Activated CD4-positive, alpha-beta T cell treated with anti-CD3 and anti-CD28 coated beads for 48 hours (primary cell): ENCODE measurements at regions not wholly inside any gene's neighbourhood (a gene's known extent, or its start where the extent isn't known, plus 50 kb on each side); places are given as distances from the start of the nearest gene placed in this dataset.

Source experiments
- DNase-seq: peaks from one replicate; pipeline ENCODE4 v3.0.0-alpha.2; 2020

DNA sequence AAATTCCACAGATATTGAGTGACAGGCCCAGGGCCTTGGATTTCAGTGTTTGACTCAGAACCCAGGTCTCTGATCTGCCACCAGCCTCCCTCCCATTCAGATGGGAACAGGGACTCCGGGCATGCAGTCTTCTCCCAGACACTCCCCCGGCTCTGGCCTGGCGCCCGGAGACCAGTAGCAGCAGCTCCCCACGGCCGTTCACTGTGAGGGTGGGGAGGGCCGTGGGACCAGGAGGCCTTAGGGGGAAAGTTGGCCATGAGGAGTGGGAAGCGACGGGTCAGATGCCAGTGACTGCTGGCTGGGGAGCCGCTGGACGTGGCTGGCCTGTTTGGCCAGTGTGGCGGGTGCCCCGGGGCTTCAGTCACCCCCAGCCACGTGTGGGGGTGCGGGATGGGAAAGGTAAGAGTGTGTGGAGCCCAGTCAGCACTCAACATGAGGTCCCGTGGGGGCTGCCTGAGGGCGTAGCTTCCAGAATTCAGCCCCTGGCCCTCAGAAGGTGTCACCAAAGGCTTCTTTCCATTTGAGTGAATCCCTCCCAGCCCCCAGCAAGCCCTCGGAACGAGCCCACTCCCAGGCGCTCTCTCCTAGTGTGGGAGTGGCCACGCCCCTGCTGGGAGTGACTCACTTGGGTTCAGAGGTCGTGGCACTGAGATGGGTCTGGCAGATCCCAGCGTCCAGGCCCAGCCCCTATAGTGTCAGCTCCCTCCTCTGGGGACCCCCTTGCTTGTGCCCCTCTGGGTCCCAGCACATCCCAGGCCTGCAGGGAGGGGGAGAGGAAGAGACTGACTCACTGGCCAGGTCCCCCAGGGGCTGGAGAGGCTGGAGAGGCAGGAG lies 309.4 kb downstream of the SEC14L1 start:
- DNase-seq = peak; percentile 85

- no peak for DNase-seq
Observed at GRCh38 chr17:77450742-77451244, 310.0 kb downstream of the SEC14L1 start.

DNA sequence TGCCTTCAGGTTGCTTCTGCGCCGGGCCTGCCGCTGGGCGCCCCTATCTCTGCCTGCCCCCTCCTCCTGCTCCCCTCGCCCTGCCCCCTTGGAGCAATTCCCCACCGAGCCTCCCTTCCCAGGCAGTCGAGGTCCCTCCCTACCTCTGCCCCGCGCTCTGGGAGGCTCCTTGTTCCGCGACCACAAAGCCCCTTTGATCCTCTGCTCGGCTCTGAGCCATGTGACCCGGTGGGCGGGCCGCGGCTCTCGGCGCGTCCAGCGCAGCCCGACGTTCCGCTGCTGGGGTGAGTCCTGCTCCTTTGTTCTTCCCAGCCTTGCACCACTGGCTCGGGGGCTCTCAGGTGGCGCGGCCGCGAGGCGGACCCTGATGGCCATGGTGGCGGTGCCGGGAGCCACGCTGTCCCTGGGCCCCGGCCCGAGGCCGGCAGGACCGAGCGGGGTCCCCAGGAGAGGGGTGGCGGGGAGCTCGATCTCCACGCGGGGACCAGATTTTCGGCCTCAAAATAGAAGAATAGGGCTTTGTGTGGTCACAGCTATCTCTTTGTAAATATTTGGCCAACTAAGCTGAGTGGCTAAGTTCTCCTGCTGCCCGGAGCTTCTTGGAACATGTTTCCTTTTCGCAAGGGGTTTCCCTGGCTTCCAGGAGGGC lies 310.6 kb downstream of the SEC14L1 start:
- DNase-seq = peak; percentile 83

GRCh38 chr17:77451894-77452852 lies 311.4 kb downstream of the SEC14L1 start:
- peak; percentile 52 for DNase-seq

DNA sequence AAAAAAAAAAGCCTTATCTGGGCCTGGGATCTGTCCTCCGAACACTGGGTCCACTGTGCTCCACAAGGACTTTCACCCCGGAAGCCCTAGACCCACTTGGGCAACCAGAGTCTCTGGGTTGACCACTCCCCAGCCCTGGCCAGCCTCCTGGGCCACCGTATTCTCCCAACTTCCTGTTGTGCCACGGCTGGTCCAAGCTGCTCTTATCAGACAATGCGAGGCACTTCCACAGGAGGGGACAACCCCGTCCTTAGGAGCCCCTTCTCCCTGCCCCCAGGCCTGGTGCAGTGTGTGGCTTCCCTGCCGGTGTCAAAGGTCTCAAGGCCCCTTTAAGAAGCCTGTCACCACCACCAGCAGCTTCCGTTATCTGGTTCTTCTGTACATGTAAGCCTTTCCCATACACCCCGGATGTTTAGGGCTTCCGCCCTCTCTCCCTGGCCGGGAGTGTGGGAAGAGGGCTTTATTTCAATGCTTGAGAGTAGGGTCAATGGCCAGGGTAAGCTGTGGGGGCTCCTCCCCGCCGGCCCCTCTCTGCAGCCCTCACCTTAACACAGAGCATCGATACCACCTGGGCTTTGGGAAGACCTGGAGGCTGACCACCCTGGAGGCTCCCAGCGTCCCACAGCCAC lies 313.0 kb downstream of the SEC14L1 start:
- DNase-seq = peak; percentile 65

- no peak for DNase-seq
Observed at GRCh38 chr17:77454242-77455095, 313.7 kb downstream of the SEC14L1 start.

- peak; percentile 62 for DNase-seq
Observed at GRCh38 chr17:77455111-77455890, 314.5 kb downstream of the SEC14L1 start.

DNA sequence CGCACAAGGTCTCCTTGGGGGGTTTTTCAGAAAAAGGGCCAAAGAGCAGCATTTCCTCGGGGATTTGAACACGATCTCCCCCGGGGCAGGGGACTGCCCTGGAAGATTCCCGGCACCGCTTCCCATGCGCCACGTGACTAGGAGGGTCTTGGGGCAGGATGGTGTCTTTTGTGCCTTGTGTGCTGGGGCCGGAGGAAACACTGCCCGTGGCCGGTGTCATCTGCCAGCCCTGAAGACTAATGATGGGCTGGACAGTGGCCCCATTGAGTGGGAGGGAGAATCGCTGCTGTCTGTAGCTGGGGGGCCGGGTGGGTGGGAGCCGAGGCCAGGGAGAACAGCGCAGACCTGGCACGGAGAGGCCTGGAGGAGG lies 315.1 kb downstream of the SEC14L1 start:
- DNase-seq = no peak

DNA sequence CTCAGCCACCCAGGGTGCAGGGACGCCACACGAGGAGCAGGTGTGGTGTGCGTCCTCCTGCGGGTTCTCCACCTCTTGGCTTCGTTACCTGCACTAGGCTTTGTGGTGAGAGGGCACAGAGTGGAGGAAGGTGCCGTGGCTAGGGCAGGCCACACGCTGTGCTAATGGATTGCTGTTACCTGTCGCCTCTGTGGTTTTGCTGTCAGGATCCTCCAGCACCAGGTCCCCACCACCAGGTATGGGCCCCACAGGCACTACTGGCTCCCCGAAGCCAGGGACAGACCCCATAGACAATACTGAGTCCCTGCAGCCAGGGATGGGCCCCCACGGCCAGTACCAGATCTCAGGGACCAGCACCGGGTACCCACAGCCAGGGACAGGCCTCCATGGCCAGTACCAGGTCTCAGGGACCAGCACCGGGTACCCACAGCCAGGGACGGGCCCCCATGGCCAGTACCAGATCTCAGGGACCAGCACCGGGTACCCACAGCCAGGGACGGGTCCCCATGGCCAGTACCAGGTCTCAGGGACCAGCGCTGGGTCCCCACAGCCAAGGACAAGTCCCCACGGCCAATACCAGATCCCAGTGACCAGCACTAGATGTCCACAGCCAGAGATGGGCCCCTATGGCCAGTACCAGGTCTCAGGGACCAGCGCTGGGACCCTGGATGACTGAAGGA lies 315.6 kb downstream of the SEC14L1 start:
- no peak for DNase-seq

GRCh38 chr17:77456951-77457548 lies 316.3 kb downstream of the SEC14L1 start:
- DNase-seq = peak; percentile 64

DNA sequence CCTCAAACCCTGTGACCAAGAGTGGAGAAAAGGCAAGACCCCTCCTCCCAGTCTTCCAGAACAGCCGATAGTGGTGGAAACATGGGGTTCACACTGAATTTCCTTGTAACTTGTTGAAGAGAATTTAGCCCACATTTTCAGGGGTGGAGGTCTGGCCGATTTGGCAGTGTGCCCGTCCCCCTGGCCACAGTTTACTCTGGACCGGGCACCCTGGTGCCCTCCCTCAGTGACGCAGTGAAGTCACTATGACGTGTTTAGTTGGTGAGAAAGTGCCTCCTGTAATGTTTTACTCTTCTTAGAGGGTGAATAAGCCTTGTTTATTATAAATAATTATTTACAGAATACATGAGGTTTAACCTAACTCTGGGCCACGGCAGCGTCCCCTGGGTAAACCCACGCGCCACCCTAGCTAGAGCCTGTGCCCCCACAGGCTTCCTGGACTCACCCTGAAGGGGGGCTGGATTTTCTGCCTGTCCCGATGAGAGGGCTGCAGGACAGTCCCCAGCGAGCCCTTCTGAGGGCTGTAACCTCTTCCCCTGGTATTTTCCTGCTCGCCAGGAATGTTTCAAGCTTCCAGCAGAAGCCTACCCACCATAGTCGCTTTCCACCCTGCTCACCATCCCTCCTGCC lies 316.9 kb downstream of the SEC14L1 start:
- no peak for DNase-seq

DNA sequence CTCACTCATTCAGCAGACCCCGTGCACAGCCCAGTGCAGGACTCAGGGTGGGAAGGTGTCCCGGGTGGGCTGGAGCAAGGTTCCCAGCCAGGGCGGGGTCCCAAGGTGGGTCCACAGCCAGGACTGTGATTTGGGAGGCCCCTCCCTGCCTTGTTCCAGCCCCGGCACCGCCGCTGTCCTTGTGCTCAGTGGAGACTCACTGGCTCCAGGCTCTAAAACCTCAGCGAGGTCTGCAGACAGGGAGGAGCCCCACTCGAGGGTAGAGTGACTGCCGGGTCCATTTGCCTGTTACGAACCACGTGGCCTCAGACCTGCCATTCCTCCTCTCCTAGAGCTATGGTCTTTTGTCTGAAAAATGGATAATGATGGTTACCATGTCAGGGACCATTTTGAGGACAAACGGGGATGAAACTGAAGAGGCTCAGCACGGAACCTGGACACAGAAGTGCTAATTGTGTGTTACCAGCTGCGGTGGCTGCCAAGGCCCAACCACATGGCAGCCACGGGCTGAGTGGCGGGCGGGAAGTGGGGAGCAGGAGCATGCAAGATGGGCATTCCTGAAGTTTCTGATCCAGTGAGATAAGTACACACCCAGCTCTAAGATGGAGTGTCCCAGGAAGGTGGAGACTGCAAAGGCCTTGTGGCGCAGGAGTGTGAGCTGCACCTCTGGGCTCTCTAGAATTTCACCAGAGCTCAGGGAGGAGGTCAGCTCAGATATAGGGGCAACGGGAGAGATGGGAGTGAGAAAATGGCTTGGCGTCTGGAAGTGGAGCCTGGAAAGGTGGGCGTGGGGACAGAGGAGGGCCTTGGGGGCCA lies 317.6 kb downstream of the SEC14L1 start:
- peak; percentile 72 for DNase-seq

- DNase-seq = no peak
Observed at GRCh38 chr17:77459018-77459755, 318.4 kb downstream of the SEC14L1 start.

DNA sequence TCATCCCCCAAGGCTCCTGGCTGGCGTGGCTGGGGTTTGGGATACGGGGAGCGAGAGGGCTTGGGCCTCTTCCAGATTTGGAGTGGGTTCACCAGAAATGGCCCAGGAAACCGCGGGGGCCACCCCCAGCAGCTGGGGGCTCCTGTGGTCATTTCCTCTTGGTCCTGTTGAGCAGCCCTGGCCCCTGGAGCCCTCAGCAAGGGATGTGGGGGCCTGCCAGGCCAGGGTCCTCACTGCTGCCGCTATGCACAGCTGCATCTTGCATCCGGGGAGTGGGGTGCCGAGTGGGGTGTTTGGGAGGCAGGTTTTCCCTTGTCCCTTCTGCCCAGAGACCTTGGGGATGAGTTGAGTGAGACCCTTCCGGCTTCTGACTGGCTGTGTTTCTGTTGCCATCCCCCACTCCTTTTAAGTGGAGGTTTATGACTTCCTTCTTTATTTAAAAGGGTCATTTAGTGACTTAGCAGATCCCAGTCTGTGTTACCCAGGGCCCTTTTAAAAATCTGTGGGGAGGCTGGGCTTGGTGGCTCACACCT lies 319.8 kb downstream of the SEC14L1 start:
- DNase-seq = no peak

- DNase-seq = no peak
Observed at GRCh38 chr17:77461277-77462057, 320.7 kb downstream of the SEC14L1 start.

DNA sequence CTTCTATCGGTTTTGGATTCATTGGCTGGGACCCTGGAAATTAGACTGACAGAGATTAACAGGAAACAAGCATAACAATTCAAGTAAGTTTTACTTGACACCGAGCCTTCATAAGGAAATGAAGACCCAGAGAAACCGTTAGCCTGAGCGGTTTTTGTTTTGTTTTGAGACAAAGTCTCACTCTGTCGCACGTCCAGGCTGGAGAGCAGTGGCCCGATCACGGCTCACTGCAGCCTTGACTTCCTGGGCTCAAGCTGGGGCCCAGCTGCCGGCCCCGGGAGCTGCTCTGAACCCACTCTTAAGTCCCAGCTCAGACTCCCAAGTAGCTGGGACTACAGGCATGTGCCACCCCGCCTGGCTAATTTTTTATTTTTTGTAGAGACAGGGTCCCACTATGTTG lies 321.3 kb downstream of the SEC14L1 start:
- DNase-seq = peak; percentile 50
